COLO668 (cell line): ENCODE measurements at regions not wholly inside any gene's neighbourhood (a gene's known extent, or its start where the extent isn't known, plus 50 kb on each side); places are given as distances from the start of the nearest gene placed in this dataset.

Experiments used
- DNase-seq: peaks from one replicate; lab custom pipeline; 2025; ENCODE audit not compliant: unreplicated experiment; lab: John Stamatoyannopoulos, UW

DNA sequence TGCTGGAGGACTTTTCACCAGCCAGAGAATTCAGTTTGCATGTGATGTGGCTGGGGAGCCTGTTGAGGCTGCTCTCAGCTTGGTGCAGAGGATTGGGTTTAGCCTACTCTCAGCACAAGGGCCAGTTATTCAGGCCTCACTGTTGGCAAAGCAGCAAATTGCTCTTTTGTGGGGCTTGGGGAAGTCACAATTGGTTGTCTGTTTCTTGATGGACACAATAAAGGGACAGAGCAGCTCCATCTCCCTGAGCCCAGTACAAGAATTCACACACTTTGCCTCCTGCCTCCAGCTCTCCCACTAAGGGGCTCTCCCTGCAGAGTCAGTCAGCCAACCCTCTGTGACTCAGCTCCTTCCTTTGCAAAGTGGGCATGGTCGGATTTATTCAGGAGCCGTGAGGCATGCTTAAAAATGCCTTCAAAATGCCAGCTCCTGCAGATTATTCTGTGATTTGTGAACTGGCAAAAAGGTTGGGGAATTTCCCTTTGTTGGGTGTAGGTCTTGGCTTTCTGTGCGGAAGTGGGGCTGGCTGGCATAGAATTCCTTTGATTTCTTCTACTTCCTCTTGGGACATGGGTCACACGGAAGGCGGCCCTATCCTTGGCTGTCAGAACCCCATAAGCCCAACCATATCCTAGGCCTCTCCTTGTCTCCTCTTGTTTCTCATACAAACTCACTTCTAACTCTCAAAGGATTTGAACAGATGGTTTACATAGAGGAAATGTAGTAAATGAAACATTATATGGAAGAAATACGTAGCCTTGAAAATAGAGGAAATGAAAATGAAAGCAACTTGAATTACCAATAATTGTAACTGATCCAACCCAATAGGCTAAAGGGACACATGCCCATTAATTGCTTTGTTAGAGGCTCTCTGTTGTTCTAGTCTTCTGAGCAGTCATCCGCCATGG lies 118.7 kb upstream of the CD180 start:
- DNase-seq = no peak

- no peak for DNase-seq
Observed at GRCh38 chr5:67311701-67312100, 115.1 kb upstream of the CD180 start.

- DNase-seq = no peak
Observed at GRCh38 chr5:67311208-67311607, 114.6 kb upstream of the CD180 start.

GRCh38 chr5:67310740-67311139 lies 114.1 kb upstream of the CD180 start:
- DNase-seq = no peak

- no peak for DNase-seq
Observed at GRCh38 chr5:67310169-67310568, 113.6 kb upstream of the CD180 start.

GRCh38 chr5:67308988-67309688 lies 112.5 kb upstream of the CD180 start:
- DNase-seq = no peak

DNA sequence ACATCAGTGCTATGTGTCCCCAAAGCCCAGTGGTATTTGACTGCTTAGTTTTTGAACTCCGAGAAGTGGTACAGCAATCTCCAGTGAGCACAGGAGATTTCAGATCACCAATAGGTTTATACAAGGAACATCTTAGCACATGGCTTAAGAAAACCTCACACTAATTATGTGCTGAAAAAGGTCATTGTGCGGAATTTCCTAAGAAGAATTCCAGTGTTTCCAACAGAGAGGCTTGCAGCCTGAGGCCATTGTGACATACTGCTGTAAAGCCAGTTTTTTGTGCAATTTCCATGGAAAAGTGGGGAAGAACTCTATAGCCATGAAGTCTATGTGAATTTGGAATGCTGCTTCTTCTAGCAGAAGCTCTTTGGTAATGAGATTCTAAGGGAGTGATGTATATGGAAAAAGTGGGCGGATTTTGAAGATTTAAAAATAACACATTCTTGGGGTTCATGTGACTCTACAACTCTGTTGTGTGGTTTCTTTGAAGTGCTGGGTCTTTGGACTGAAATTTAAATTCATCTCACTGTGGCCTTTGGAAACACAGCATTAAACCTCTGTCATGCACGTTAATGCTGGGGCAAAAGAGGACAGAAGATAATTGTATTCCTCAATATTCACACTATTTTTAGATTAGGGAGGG lies 110.5 kb upstream of the CD180 start:
- no peak for DNase-seq

DNA sequence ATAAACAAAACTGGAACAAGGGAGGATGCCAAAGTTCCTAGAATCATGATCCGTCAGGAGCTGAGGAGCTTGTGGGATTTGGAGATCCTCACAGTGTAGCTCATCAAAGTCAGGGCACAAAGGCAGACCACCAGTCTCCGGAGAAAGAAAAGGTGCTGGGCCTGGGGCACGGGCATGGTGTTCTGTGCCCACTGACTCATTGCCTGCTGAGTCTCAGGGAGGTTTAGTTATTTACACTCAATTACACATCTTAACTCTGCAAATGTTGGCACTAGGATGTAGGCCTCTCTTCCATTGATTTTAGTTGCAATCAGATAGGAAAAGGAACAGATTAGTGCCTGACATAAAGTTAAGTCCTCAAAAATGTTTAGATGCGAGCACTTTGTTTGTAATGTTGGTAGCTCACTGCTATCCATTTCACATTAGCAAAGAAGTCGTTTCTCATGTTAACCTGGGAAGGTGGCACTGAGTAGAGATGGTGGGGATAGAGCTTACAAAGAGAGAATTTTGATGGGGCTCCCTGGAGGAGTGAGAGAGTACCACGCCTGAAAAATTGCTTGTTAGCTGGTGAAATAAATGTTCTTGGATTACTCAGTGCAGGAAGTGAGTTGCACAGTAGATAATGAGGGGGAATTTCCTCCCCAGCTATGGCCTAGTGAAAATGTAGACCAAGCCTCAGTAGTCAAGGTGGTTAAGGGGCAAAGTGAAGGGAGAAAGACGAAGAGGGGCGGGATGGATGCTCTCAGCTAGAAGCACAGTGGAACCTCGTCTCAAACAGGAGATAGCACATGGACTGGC lies 109.5 kb upstream of the CD180 start:
- DNase-seq = no peak

GRCh38 chr5:67305401-67305800 lies 108.8 kb upstream of the CD180 start:
- DNase-seq = no peak

GRCh38 chr5:67303356-67303755 lies 106.8 kb upstream of the CD180 start:
- no peak for DNase-seq

DNA sequence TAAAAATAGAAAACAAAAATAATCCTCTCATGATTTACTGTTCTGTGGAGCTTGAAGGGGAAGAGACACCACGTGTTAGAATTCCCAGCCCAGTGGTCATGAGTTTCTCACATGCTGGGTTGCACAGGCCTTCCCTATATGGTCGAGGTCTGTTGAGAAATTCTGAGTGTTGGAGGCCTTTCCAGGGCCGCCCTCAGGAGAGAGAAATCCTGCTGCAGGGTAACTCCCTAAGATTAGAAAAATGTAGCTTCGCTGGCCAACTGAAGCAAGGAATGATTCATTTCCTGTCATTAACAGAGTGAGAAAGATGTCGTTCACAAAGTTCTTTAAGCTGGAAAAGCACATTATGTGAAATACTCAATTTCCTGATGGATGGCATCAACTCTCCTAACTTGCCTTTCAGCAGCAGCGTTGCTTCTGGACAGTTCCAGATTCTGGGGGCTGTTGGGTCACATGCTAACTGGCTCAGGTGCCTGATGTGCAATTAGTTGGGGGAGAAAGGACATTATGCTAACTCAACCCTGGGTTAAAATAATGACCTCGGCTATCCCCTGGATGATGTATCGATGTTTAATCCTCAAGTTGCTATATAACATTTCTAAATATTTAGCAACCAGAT lies 104.8 kb upstream of the CD180 start:
- no peak for DNase-seq

- DNase-seq = no peak
Observed at GRCh38 chr5:67300326-67300725, 103.7 kb upstream of the CD180 start.

DNA sequence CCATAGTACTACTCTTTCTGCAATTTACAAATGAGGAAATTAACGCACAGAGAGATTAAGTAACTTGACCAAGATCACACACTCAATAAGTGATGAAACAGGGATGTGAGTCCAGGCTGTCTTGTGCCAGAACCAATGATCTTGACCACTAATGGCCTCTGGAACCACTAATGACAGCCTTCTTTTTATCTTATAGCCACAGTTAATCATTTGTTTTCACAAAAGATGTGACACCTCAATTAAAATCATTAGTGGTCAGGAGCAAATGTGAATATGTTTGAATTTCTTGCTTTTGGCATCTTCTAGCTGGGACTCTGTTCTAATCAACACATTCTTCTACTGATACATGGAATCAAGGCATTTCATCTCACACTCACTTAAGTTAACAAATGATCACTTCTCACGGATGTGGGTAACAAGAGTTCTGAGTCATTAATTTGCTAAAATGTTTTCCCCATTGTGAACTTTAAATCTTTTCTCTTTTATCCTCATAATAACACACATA lies 102.7 kb upstream of the CD180 start:
- DNase-seq = no peak

DNA sequence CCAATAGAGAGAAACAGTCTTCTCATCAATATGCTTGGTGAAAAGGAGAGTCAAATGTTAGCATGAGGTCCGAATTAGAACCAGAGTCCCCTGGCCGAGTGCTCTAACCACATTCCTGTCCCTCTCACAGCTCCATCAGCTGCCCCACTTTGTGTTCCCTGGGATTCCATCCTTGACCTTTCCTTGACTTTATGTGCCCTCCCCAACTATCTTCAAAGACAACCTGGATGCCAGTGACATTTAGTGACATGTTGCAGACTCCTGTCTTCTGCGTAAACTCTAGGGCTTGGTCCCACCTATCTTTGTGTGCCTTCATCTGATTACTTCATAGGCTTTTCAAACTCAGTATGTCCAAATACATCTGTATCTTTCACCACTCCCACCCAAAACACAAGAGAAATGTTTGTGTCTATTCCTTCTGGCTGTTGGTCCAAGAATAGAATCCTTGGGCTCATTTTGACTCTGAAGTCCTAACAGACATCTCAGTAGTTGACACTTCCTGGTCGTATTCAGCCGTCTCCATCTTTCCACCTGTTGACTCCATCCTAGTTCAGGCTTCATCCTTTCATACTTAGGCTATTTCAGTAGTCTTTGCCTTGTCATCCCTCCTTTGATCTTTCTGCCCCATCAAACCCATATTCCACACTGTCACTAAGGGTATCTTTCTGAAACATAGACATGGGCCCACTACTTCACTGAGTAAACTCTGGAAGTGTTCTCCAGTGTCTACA lies 101.4 kb upstream of the CD180 start:
- no peak for DNase-seq

GRCh38 chr5:67297376-67297775 lies 100.8 kb upstream of the CD180 start:
- peak; percentile 20 for DNase-seq

DNA sequence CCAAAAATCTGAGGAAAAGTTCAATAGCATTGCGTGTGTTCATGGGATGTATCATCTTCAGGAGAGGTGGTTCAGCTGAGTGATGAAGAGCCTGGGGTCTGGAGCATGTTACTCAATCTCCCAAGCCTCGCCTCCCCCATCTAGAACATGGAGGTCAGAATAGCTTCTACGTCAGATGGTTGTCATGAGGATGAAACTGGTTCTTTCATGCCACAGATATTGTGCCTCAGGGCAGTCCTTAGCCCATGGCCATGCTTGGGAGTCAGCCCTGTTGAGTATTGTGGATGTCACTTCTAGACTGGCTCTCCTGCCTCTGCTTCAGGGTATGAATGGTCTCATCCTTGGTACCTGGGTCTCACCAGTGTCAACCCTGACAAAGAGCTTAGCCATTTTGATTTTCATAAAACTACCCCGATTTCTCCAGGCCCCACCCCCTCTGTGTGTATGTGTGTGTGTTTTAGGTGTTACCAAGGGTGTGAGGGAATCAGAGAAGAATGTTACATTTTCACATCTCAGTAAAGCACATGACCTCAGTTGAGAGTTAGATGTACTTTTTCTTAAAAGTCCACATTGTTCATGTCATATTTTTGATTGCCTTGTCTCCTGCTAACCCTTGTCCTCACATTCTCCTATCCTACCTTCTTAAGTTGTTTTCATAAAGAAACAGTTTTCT lies 97.8 kb upstream of the CD180 start:
- no peak for DNase-seq

DNA sequence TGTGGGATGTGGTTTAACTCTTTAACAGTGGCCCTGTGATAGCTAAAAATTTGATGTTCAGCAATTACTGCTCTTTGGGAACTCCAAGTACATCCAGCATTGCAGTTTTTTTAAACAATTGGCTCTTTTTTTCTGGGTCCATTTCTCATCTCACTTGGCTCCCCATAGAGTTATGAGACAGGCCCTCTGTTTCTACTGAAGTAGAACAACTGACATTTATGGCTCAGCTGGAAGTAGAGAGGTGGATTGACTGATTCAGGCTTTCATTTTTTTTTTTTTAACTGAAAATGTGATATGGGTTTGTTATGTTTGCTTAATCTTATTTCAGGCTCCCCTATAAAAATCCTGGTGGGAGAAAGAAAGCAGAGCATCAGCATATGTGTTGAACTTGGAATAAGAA lies 96.6 kb upstream of the CD180 start:
- DNase-seq = no peak

DNA sequence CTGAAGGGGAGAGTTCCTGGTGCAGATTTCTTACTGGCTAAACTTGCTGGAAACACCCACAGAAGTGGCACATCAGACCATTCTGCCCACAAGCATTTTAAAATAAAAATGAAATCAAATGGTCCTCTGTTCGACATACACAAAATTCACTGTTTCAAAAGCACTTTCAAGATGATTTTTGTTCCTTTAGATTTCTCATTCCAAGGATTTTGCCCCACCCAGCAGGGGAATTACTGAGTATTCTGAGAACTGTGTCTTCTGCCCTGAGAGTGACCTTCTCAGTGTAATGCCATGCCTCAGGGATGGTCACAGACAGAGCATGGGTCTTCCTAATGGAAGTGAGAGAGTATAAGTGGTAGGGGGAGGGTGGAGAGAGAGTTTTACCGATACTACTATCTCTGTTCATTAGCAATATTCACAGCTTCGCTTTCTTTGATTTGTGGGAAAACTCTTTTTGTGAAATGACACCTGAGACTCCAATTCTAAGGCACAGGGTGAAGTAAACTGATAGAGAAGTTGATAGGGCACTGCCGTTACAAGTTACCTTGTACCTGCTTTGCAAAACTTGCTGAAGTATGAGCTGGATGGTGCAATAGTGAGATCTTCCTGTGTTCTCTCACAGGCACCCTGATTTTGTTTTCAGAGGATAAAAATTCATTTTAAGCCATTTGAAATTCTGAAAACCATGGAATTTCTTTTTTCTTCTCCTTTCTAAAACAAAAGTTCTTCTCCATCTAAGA lies 95.8 kb upstream of the CD180 start:
- no peak for DNase-seq

- DNase-seq = no peak
Observed at GRCh38 chr5:67291671-67292070, 95.1 kb upstream of the CD180 start.
